DOHH2 (cell line): ENCODE measurements at regions not wholly inside any gene's neighbourhood (a gene's known extent, or its start where the extent isn't known, plus 50 kb on each side); places are given as distances from the start of the nearest gene placed in this dataset.

ENCODE experiments used
- EZH2phosphoT487 ChIP-seq: fragments of 200-600 bp; sonication (generic); IDR thresholded peaks from 2 replicates; pipeline ENCODE4 v1.6.1; 2017; ENCODE audit warnings: borderline replicate concordance, mild to moderate bottlenecking, antibody characterized with exemption, low read length, moderate library complexity, mixed read lengths
- TF ChIP-seq, protein P1 (sequence below): fragments of 200-600 bp; sonication (generic); IDR thresholded peaks from one replicate; pipeline ENCODE4 v1.5.1; 2014; ENCODE audit warnings: antibody characterized with exemption, mild to moderate bottlenecking, low read depth, low read length; ENCODE audit not compliant: poor library complexity, severe bottlenecking

DNA sequence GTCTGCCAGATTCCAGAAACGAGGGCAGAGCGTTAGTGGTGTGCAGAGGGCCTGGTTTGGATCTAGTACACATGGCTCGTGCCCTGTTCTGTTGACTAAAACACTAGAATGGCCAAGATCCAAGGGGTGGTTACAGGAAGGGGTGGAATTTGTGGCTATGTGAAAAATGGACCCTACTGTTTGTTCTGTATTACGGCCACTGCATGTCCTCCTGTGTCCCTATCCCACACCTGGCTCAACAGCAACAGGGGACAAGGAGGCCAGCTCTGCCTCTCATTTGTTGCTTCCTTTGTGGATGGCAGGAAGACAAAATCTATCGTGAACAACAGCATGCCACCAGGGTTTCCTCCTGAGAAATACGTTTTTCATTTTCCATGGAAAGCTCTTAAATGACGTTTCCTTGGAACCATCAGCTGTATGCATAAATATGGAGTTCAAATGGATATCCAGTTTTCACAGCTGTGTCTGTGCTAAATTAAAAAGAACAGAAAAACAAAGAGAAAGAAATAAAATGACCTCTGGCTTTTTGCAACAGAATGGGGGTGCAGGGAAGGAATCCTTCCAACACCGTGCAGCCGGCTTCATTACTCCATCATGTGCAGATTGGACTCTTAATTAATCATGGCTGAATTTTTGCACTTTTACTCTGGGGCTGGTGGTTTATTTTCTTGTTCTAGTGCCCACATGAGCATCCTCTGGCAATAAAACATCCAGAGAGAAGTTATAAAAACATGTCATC is 318.9 kb downstream of the CXCL12 start:
- TF ChIP-seq, protein P1, sequence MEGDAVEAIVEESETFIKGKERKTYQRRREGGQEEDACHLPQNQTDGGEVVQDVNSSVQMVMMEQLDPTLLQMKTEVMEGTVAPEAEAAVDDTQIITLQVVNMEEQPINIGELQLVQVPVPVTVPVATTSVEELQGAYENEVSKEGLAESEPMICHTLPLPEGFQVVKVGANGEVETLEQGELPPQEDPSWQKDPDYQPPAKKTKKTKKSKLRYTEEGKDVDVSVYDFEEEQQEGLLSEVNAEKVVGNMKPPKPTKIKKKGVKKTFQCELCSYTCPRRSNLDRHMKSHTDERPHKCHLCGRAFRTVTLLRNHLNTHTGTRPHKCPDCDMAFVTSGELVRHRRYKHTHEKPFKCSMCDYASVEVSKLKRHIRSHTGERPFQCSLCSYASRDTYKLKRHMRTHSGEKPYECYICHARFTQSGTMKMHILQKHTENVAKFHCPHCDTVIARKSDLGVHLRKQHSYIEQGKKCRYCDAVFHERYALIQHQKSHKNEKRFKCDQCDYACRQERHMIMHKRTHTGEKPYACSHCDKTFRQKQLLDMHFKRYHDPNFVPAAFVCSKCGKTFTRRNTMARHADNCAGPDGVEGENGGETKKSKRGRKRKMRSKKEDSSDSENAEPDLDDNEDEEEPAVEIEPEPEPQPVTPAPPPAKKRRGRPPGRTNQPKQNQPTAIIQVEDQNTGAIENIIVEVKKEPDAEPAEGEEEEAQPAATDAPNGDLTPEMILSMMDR, result no peak
- TF ChIP-seq EZH2phosphoT487, result no peak
